GM11168 (cell line): ENCODE measurements at regions not wholly inside any gene's neighbourhood (a gene's known extent, or its start where the extent isn't known, plus 50 kb on each side); places are given as distances from the start of the nearest gene placed in this dataset.

Experiments
- in situ Hi-C: fragments of 300-500 bp; cut with MboI; formaldehyde crosslinking; loops from one replicate; pipeline ENCODE4 v1.12.0; 2022; ENCODE audit warnings: low sequenced_read_pairs; ENCODE audit not compliant: unreplicated experiment

DNA sequence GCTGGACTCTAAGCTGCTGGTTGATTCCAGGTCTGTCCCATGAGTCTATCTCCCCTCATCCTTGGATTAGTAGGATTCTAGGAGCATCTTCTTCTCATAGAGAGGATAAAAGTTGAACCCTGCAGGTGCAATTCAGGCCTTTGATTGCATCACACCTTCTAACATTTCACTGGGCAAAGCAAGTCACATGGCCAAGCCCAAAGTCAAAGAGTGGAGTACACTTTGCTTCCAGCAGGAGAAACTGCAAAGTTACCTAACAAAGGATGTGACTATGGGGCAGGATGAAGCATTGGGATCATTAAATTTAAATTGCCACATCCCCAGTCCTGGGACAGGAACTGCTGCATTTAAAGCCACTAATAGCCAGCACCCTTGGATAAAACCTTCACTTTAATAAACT is 51.0 kb upstream of the EGFLAM start:
- in situ Hi-C loops: no loop called here

GRCh38 chr5:38202741-38203140 is 55.6 kb upstream of the EGFLAM start:
- in situ Hi-C loops: no loop called here

GRCh38 chr5:38200872-38201557 is 57.3 kb upstream of the EGFLAM start:
- in situ Hi-C loops: no loop called here

DNA sequence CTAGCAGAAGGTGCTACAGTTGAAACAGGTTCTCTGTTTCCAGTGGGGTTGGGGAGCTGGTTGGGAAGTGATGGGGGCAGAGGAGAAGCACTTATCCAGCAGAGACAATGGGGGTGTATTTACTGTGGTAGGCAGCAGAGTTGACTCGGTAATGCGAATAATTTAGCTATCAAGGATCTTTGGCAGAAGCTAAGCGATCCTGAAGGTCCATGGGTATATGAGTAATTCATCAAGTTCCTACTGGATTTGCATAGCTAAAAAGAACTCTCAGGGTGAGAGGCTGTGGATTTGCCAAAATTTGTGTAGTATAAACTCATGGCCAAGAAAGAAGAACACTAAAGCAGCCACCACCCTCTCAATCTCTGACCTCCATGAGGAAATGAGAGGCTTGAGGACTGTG is 61.2 kb upstream of the EGFLAM start:
- in situ Hi-C loops: no loop called here

DNA sequence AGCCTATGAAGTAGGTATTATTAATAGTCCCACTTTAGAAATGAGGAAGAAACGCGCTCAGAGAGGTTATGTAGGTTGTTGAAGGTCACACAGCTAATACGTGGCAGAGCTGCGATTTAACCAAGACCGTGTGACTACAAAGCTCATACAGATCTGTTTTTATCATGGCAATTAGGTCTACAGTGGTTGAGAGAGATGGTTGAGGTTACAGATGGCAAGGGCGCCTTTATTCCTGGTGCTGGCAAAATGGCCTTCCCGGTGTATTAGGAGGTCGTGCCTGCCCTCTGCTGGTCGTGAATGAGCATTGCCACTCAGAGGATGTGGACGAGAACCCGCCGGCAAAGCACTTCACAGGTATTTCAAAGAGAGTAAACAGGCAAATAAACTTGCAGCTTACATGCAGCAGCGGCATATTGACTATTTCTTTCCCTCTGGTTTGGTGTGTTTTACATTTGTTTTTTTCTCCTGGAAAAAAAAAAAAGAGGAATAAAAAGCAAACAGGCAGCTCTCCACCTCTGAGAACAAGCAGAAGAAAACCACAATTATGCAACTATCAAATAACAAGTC is 65.3 kb upstream of the EGFLAM start:
- in situ Hi-C loops: loop anchor here (5.0 kb wide), 1 partner anchor 351 kb away; the partner anchor contains the start of gene GDNF

DNA sequence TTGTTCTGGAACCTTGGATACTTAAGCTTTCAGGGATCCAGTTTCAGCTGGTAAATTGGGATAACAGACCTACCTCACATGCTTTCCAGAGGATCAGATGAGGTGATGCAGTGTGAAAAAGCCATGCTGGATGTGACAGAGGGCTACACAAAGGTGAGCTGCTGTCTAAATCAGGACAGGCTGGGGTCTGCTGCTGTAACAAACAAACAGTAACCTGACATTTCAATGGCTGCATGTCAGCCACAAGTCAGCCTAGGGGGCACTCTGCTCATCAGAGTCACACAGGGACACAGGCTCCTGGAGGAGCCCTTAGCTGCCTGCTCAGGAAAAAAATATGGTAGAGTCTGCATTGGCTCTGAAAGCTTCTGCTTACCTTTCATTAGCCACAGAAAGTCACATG is 66.7 kb upstream of the EGFLAM start:
- in situ Hi-C loops: loop anchor here (5.0 kb wide), 1 partner anchor 349 kb away; the partner anchor contains the start of gene GDNF

- in situ Hi-C loops: loop anchor here (5.0 kb wide), 1 partner anchor 348 kb away; the partner anchor contains the start of gene GDNF
Observed at GRCh38 chr5:38190111-38190510, 68.2 kb upstream of the EGFLAM start.

DNA sequence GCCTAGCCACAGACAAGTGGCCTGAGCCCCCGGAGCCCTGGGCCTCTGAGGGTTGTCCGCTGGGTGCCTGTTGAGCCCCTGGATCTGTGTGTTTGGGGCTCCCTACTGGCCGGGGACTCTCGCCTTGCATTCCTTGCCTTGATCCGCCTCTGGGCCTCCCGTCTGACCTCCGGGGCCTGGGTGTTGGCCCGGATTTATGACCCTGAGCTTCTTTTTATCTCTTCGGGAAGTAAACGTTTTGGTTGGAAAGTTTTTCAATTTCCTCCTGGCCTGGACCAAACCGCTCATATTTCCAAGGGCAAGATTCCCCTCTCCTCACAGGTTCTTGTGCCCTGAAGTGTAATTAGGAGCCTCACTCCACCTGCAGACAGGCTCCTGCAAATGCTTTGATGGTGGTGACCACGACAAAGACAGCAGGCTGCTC is 69.3 kb upstream of the EGFLAM start:
- in situ Hi-C loops: no loop called here

DNA sequence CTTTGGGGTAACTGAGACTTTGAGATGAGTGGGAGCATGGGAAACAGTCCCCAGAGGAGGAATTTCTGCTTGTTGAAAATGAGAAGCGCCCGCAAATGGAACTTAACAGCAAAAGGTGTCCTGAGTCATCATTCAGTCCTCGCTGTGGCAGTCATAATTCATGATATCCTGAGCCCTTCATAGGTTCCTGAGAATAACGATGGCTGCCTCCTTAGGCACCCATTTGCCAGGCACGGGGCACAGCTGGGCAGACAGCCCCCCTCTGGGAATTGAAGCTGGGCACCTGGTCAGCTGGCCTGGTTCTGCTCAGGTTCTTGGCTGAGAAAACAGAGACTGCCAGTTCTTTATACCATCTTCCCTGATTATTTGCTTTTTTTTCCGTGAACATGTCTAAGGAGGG is 69.8 kb upstream of the EGFLAM start:
- in situ Hi-C loops: no loop called here

- in situ Hi-C loops: no loop called here
Observed at GRCh38 chr5:38187532-38187931, 70.8 kb upstream of the EGFLAM start.

- in situ Hi-C loops: no loop called here
Observed at GRCh38 chr5:38184627-38185026, 73.7 kb upstream of the EGFLAM start.

GRCh38 chr5:38182991-38183390 is 75.4 kb upstream of the EGFLAM start:
- in situ Hi-C loops: no loop called here

DNA sequence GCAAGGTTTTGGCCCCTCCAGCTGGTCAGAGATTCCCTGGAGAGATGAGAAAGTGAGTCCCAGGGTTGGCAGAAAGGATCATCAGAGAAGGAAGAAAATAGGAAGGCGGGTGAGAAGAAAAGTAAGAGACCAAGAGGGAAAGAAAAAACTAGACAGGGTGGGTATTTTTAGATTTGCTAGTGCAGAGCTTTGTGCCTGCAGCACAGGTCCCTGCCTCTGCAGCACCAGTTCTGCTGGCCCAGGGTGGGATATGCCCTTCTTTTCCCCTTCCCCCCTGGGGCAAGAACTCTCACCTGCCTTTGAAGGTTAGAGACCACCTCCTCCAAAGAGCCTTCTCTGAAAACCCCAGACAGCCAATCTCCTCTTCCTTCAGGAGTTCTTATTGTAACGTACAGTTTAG is 90.3 kb upstream of the EGFLAM start:
- in situ Hi-C loops: no loop called here

DNA sequence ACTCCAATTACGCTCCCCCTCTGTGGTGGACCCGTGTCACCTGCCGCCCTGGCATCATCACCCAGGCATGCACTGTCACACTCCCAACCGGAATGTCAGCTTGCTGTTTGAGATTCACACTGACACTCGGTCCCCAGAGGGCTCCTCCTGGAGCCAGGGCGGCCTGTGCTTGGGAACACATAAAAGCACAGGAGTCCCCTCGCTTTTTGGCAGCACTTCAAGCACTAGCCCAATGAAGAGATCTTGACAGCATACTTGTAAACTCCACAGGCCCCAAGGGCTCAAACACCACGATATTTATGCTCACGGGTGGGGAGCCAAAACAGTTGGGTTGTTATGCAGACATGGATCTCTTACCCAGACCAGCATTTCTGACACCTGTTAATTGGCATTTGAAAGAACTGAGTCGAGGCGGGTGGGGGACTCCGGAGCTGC is 90.8 kb upstream of the EGFLAM start:
- in situ Hi-C loops: no loop called here

DNA sequence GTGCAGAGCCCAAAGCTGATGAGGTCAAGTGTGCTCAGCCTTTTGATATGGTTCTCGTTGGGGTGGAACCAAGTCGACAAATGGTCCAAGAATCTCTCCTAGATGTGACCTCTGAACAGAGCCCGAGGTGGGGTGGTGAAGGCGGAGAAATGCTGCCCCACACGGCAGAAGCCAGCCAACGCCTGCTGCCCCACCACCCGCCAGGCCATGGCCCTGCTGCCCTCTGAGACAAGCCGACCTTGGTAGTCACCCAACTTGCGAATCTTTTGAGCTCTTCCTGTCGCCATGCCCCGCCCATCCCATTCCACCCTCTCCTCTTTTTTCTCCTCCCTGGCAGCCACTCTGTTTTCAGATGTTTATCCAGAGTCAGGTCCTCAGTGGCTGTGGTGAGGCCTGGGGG is 91.5 kb upstream of the EGFLAM start:
- in situ Hi-C loops: no loop called here

GRCh38 chr5:38165435-38165834 is 92.9 kb upstream of the EGFLAM start:
- in situ Hi-C loops: no loop called here

GRCh38 chr5:38164776-38165399 is 93.5 kb upstream of the EGFLAM start:
- in situ Hi-C loops: no loop called here

DNA sequence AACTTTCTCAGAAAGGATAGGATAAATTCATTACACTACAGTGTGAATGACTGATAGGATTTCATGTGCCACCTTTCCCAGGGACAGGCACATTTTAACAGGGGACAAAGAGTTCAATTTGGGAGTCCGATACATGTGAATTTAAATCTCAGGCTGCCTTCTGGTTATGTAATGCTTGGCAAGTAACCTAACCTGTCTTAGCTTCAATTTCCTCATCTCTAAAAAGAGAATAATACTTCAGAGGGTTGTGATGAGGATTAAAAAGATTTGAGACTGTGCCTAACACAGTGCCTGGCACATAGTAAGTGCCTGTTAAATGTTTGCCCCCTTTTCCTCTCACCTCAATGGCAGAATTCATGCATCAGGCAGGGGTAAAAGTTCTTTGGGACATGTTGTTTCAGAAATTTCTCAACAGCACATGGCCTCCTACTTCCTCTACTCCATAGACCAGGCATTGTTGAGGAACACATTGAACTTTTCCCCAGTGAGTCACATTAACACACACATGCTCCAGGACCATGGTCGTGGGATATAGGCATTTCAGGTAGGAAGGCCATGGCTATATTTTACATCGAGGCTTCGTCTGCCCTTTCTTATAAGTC is 94.6 kb upstream of the EGFLAM start:
- in situ Hi-C loops: no loop called here

GRCh38 chr5:38162625-38163024 is 95.7 kb upstream of the EGFLAM start:
- in situ Hi-C loops: no loop called here

GRCh38 chr5:38157024-38157423 is 101.3 kb upstream of the EGFLAM start:
- in situ Hi-C loops: no loop called here

DNA sequence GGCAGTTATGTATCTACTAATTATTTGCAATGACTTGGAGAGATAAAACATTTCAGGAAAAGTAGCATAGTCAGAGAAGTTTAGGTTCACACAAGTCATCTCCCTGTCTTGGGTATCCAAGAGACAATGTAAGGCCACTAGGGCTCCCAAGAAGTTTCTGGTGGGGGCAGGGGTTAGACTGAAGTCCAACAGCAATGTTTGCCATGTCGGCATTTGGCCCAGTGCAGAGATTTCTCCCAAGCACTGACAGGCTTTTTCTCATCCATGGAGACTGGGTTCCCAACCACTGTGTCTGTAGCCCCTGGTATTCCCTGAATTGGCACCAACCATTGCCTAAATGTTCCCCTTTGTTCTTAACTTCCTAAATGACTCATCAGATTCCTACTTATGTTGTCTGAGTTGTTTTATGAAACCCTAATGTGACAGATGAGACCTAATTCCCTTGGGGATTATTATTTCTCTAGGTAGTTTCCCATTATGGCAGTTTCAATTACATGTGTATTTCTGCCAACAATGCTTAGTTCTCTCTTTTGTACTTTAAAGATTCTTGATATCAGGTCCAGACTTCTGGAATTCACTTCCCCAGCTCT is 103.6 kb upstream of the EGFLAM start:
- in situ Hi-C loops: no loop called here
